ENCODE measurements at regions not wholly inside any gene's neighbourhood (a gene's known extent, or its start where the extent isn't known, plus 50 kb on each side); places are given as distances from the start of the nearest gene placed in this dataset.

DNA sequence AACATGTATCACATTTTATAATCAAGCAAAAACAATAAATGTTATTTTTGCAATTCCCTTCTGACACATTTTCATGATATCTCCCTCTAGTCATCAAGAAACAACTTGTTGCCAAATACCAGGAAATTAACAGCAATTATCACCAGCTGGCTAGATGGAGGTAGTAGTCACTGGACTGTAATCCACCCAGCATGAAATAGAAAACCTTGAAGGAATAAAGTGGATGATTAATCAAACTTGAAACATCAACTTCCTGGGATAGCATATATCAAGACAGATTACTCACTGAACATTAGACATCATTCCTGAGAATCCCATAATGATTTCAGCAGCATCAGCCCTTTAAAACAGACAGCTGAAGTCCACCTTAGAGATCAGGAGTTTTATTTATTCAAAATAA, 259.0 kb downstream of the CCDC59 start:
- intact Hi-C loops (cut with DNase I) = no loop called here
- Histone ChIP-seq H3K4me1 (no peaks in the 10 kb centered on the region), H3K4me3 (no peak overlapping the region), H3K27ac (no peak overlapping the region), H3K27me3 (no peaks in the 10 kb centered on the region), H3K9me3 (no peaks in the 10 kb centered on the region), H3K36me3 (no peaks in the 10 kb centered on the region)
- ATAC-seq (no peak), DNase-seq (no peak)
- no peak for TF ChIP-seq POLR2A (IDR thresholded peaks at IDR 0.05)
- TF ChIP-seq, protein P1, sequence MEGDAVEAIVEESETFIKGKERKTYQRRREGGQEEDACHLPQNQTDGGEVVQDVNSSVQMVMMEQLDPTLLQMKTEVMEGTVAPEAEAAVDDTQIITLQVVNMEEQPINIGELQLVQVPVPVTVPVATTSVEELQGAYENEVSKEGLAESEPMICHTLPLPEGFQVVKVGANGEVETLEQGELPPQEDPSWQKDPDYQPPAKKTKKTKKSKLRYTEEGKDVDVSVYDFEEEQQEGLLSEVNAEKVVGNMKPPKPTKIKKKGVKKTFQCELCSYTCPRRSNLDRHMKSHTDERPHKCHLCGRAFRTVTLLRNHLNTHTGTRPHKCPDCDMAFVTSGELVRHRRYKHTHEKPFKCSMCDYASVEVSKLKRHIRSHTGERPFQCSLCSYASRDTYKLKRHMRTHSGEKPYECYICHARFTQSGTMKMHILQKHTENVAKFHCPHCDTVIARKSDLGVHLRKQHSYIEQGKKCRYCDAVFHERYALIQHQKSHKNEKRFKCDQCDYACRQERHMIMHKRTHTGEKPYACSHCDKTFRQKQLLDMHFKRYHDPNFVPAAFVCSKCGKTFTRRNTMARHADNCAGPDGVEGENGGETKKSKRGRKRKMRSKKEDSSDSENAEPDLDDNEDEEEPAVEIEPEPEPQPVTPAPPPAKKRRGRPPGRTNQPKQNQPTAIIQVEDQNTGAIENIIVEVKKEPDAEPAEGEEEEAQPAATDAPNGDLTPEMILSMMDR (IDR thresholded peaks at IDR 0.05) = no peak

DNA sequence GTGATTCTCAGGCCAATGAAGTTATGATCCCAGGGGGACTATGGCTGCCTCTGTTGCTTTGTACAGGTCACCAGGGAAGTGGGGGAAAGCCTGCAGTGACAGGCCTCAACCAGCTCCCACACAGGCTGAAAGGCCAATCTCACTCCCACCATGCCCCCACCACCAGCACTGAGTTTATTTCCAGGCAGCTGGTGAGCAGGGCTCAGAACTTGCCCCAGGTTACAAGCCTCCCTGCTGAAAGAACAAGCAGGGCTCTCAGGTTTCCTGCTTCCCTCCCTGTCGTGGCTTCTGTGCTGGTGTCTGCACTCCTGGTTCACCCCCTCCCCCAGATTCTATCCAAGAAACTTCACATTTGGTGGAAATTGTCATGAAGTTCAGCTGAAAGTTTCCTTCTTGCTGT, 260.3 kb downstream of the CCDC59 start:
- H3K36me3 ChIP-seq = no peaks in the 10 kb centered on the region
- no peak for ATAC-seq
- H3K9me3 ChIP-seq = no peaks in the 10 kb centered on the region
- intact Hi-C loops (cut with DNase I) = no loop called here
- TF ChIP-seq, protein P1 (IDR thresholded peaks at IDR 0.05) = no peak
- no peak for TF ChIP-seq POLR2A (IDR thresholded peaks at IDR 0.05)
- WGBS (ENCODE audit: insufficient coverage, low coverage, low lambda C conversion rate, missing lambda C conversion rate) = 14% methylated on average over 1 of the region's 1 CpG
- no peak overlapping the region for H3K4me3 ChIP-seq
- no peak overlapping the region for H3K27ac ChIP-seq
- H3K27me3 ChIP-seq = no peaks in the 10 kb centered on the region
- no peak for DNase-seq
- no peaks in the 10 kb centered on the region for H3K4me1 ChIP-seq

DNA sequence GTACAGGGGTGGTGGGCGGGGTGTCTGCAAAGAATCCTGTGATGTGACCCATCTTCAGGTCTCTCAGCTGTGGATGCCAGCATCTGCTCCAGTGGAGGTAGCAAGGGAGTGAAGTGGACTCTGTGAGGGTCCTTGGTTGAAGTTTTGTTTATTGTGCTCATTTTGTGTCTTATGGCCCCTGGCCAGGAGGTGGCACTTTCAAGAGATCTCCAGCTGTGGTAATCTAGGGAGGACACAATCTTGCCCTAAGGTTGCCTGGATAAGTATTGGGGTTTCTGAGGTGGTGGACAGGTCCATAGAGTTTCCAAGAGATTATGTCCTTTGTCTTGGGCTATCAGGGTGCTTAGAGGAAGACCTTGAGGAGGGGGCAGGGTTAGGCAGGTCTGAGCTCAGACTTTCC, 260.7 kb downstream of the CCDC59 start:
- TF ChIP-seq, protein P1 (IDR thresholded peaks at IDR 0.05) = no peak
- no peak for TF ChIP-seq POLR2A (IDR thresholded peaks at IDR 0.05)
- DNase-seq (no peak), ATAC-seq (no peak)
- H3K4me1 ChIP-seq = no peaks in the 10 kb centered on the region
- 57% methylated on average over 1 of the region's 1 CpG for WGBS (ENCODE audit: insufficient coverage, low coverage, low lambda C conversion rate, missing lambda C conversion rate)
- H3K27me3 ChIP-seq = no peaks in the 10 kb centered on the region
- intact Hi-C loops (cut with DNase I) = no loop called here
- H3K4me3 ChIP-seq = no peak overlapping the region
- no peaks in the 10 kb centered on the region for H3K9me3 ChIP-seq
- H3K36me3 ChIP-seq = no peaks in the 10 kb centered on the region
- no peak overlapping the region for H3K27ac ChIP-seq

DNA sequence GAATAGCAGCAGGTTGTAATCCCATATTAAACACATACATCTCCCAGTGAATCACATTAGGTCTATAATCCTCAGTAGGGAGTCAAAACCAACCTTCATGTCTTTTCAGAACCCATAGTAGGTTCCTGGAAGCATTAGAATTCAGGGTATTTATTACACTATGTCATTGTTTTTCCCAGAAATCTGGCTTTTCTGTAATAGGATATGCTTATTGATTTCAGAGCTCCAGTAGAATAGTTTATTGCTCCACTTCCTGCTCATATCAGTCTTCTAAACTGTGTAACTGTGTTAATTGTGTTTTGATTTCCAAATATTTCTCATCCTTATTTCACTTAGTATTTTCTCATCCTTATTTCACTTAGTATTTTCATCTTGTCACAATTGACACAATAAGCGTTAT, 268.0 kb downstream of the CCDC59 start:
- TF ChIP-seq, protein P1 (IDR thresholded peaks at IDR 0.05) = no peak
- TF ChIP-seq POLR2A (IDR thresholded peaks at IDR 0.05) = no peak
- ATAC-seq = no peak
- no peak for DNase-seq
- no peaks in the 10 kb centered on the region for H3K4me1 ChIP-seq
- no peaks in the 10 kb centered on the region for H3K36me3 ChIP-seq
- H3K27ac ChIP-seq = no peak overlapping the region
- H3K4me3 ChIP-seq = no peak overlapping the region
- no peaks in the 10 kb centered on the region for H3K9me3 ChIP-seq
- intact Hi-C loops (cut with DNase I) = no loop called here
- WGBS (ENCODE audit: insufficient coverage, low coverage, low lambda C conversion rate, missing lambda C conversion rate) = 70% methylated on average over 1 of the region's 1 CpG
- H3K27me3 ChIP-seq = no peaks in the 10 kb centered on the region

DNA sequence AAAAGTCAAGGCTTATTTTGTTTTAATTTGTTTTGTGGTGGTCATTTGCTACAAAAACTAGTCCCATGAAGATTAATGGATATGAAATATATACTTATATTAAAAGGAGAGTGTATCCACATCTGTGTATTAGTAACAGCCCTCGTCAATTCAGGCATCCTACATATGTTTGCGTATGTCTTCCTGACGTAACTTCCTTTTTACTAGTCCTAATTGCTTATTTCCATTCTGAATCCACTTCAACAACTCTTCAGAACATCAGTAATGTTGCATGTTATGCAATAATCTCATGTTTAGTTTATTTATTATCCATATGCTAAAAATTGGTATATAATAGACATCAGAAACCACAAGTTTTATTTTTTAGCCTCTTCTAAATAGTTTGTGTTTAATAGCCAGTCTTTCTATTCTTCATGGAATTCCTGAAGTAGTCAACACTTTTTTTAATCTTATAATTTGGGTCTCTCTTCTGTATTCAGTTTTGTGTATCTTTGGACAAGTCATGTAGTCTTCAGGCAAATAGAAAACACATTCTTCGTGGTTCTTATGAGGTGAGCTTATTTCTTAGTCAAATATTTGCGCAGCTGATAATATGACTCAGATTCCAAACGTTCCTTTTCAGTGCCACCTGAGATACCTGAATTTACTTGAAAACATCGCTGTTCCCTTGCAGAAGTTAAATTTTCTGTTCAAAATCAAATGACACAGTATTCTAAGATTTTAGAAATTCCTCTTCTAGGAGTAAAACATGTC, 268.6 kb downstream of the CCDC59 start:
- ATAC-seq (no peak), DNase-seq (no peak)
- H3K27ac ChIP-seq = no peak overlapping the region
- H3K36me3 ChIP-seq = no peaks in the 10 kb centered on the region
- no peak for TF ChIP-seq POLR2A (IDR thresholded peaks at IDR 0.05)
- TF ChIP-seq, protein P1 (IDR thresholded peaks at IDR 0.05) = no peak
- WGBS (ENCODE audit: insufficient coverage, low coverage, low lambda C conversion rate, missing lambda C conversion rate) = 45% methylated on average over 7 of the region's 7 CpGs
- no peaks in the 10 kb centered on the region for H3K4me1 ChIP-seq
- no peaks in the 10 kb centered on the region for H3K27me3 ChIP-seq
- no peaks in the 10 kb centered on the region for H3K9me3 ChIP-seq
- intact Hi-C loops (cut with DNase I) = no loop called here
- no peak overlapping the region for H3K4me3 ChIP-seq
